Fibroblast of upper back skin (primary cell): ENCODE measurements at regions not wholly inside any gene's neighbourhood (a gene's known extent, or its start where the extent isn't known, plus 50 kb on each side); places are given as distances from the start of the nearest gene placed in this dataset.
A peak's percentile ranks its signal among the peaks of the same experiment; 100 is the strongest.
"Not testable (repeated sequence)": the region's sequence is repeated elsewhere in the genome, so short reads cannot be mapped to it uniquely, and the experiment has no call there.

ENCODE experiments used
- DNase-seq: peaks from one replicate; pipeline ENCODE4 v3.0.0-alpha.2; 2013

- no peak for DNase-seq
Observed at GRCh38 chr10:11691319-11691755, 50.8 kb upstream of the ECHDC3 start.

- no peak for DNase-seq
Observed at GRCh38 chr10:11689945-11690736, 52.0 kb upstream of the ECHDC3 start.

GRCh38 chr10:11688448-11688795 is 53.8 kb upstream of the ECHDC3 start:
- DNase-seq, result not testable (repeated sequence)

GRCh38 chr10:11687779-11688447 is 54.3 kb upstream of the ECHDC3 start:
- DNase-seq, result no peak

GRCh38 chr10:11687357-11687771 is 54.8 kb upstream of the ECHDC3 start:
- no peak for DNase-seq

- no peak for DNase-seq
Observed at GRCh38 chr10:11685787-11686218, 56.4 kb upstream of the ECHDC3 start.

GRCh38 chr10:11684717-11685645 is 57.2 kb upstream of the ECHDC3 start:
- peak; percentile 72 for DNase-seq

- DNase-seq, result not testable (repeated sequence)
Observed at GRCh38 chr10:11684341-11684716, 57.9 kb upstream of the ECHDC3 start.

GRCh38 chr10:11683529-11684320 is 58.5 kb upstream of the ECHDC3 start:
- no peak for DNase-seq

- no peak for DNase-seq
Observed at GRCh38 chr10:11682851-11683250, 59.3 kb upstream of the ECHDC3 start.

GRCh38 chr10:11682267-11682683 is 59.9 kb upstream of the ECHDC3 start:
- no peak for DNase-seq

GRCh38 chr10:11680496-11680895 is 61.7 kb upstream of the ECHDC3 start:
- no peak for DNase-seq

- DNase-seq, result no peak
Observed at GRCh38 chr10:11679946-11680345, 62.2 kb upstream of the ECHDC3 start.

- peak; percentile 73 for DNase-seq
Observed at GRCh38 chr10:11678074-11678793, 63.9 kb upstream of the ECHDC3 start.

GRCh38 chr10:11677480-11677879 is 64.7 kb upstream of the ECHDC3 start:
- no peak for DNase-seq

- peak; percentile 36 for DNase-seq
Observed at GRCh38 chr10:11673346-11674280, 62.2 kb upstream of the USP6NL start.

GRCh38 chr10:11672836-11673235 is 61.4 kb upstream of the USP6NL start:
- DNase-seq, result no peak

- no peak for DNase-seq
Observed at GRCh38 chr10:11670381-11670780, 58.9 kb upstream of the USP6NL start.

- DNase-seq, result no peak
Observed at GRCh38 chr10:11668847-11669610, 57.6 kb upstream of the USP6NL start.

GRCh38 chr10:11667756-11668155 is 56.3 kb upstream of the USP6NL start:
- no peak for DNase-seq
